ENCODE measurements at regions not wholly inside any gene's neighbourhood (a gene's known extent, or its start where the extent isn't known, plus 50 kb on each side); places are given as distances from the start of the nearest gene placed in this dataset.

DNA sequence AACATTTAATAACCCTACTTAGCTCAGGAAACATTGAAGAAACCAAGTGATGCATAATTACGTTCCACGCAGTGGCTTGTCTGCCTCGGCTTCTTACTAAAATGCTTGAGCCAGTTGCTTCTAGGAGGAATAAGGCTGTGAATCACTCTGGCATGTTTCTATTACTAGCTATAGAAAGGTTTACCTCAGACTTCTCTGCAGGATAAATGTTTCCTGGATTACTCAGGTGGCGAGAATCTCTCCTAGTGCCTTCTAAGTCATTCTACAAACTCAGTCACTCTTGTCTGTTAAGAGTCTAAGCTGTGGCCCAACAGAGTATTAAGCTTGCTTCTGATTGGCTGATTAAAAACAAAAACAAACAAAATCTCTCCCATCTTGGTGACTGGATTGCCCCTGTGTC, 92.0 kb upstream of the RALGPS2 start (continued):
- no peak for TF ChIP-seq ZNF462 (CRISPR knock-in tag; IDR thresholded peaks at IDR 0.05)
- TF ChIP-seq, protein P1, sequence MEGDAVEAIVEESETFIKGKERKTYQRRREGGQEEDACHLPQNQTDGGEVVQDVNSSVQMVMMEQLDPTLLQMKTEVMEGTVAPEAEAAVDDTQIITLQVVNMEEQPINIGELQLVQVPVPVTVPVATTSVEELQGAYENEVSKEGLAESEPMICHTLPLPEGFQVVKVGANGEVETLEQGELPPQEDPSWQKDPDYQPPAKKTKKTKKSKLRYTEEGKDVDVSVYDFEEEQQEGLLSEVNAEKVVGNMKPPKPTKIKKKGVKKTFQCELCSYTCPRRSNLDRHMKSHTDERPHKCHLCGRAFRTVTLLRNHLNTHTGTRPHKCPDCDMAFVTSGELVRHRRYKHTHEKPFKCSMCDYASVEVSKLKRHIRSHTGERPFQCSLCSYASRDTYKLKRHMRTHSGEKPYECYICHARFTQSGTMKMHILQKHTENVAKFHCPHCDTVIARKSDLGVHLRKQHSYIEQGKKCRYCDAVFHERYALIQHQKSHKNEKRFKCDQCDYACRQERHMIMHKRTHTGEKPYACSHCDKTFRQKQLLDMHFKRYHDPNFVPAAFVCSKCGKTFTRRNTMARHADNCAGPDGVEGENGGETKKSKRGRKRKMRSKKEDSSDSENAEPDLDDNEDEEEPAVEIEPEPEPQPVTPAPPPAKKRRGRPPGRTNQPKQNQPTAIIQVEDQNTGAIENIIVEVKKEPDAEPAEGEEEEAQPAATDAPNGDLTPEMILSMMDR (conservative IDR thresholded peaks at IDR 0.05; ENCODE audit: low read depth in 2 of 2) = no peak
- no peak for TF ChIP-seq STAT1 (IDR thresholded peaks at IDR 0.05; ENCODE audit: unreplicated experiment)
- no peak for TF ChIP-seq EZH2 (IDR thresholded peaks at IDR 0.05; ENCODE audit: low read depth, unreplicated experiment)
- TF ChIP-seq CREB1 (CRISPR knock-in tag; IDR thresholded peaks at IDR 0.05; ENCODE audit: low read depth) = no peak
- no peak for TF ChIP-seq EZH2phosphoT487 (IDR thresholded peaks at IDR 0.05; ENCODE audit: unreplicated experiment)
- no peak for TF ChIP-seq JUNB (IDR thresholded peaks at IDR 0.05; ENCODE audit: unreplicated experiment)
- TF ChIP-seq ZNF331 (CRISPR knock-in tag; IDR thresholded peaks at IDR 0.05; ENCODE audit: low read depth) = no peak
- TF ChIP-seq POLR2AphosphoS5 (IDR thresholded peaks at IDR 0.05; ENCODE audit: low read depth) = no peak

DNA sequence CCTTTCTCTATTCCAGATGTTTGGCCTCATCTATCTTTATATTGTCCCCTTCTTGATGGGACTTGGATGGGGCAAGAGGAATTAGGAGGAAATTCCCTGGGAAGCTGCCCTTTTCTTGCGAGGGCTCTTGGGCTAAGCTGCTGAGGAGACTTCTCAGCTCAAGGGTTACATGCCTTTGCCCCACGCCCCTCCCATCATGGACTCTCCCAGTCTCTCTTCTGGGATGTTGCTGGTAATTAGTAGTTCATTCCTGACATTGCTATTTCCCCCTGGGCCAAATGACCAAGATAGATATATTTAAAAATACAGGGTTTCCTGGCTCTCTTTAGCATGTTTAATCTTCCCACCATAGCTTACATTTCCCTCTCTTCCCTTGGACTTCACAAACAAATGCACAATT, 90.6 kb upstream of the RALGPS2 start:
- Histone ChIP-seq H3K27me3 (ENCODE audit: insufficient read depth) (no peaks in the 10 kb centered on the region), H3F3A (replicated peaks; ENCODE audit: low read depth) (no peaks in the 10 kb centered on the region), H4K20me1 (replicated peaks; ENCODE audit: insufficient read depth) (no peaks in the 10 kb centered on the region), H3K4me1 (ENCODE audit: insufficient read depth) (0 out of 2 replicates have a peak, but pooled peaks cover 3% of the 10 kb centered on the region), H3K79me2 (replicated peaks; ENCODE audit: insufficient read depth) (no peaks in the 10 kb centered on the region), H3K27ac (ENCODE audit: low read depth) (no peak overlapping the region), H3K36me3 (ENCODE audit: insufficient read depth) (no peaks in the 10 kb centered on the region), H3K9me2 (ENCODE audit: insufficient read depth) (no peaks in the 10 kb centered on the region), H3K4me3 (no peak overlapping the region), H2AFZ (no peak overlapping the region), H3K4me2 (no peak overlapping the region)
- no peak overlapping the region for H3K4me3 Mint-ChIP-seq
- DNase-seq (ENCODE audit: low spot score) = no peak
- no peaks in the 10 kb centered on the region for H3K9me3 Mint-ChIP-seq
- H3K27me3 Mint-ChIP-seq (ENCODE audit: insufficient read depth, low read depth, poor library complexity) = no peaks in the 10 kb centered on the region
- no peaks in the 10 kb centered on the region for H3K36me3 Mint-ChIP-seq (ENCODE audit: low read depth)
- no peak overlapping the region for H3K27ac Mint-ChIP-seq
- no peak for ATAC-seq
- H3K4me1 Mint-ChIP-seq = peaks cover 11% of the 10 kb centered on the region
- no peak for TF ChIP-seq EZH2phosphoT487 (IDR thresholded peaks at IDR 0.05; ENCODE audit: unreplicated experiment)
- no peak for TF ChIP-seq NANOG (IDR thresholded peaks at IDR 0.05; ENCODE audit: borderline replicate concordance)
